ENCODE measurements at regions not wholly inside any gene's neighbourhood (a gene's known extent, or its start where the extent isn't known, plus 50 kb on each side); places are given as distances from the start of the nearest gene placed in this dataset.
"Not testable (repeated sequence)": the region's sequence is repeated elsewhere in the genome, so short reads cannot be mapped to it uniquely, and the experiment has no call there.

GRCh38 chr5:122515210-122515609 lies 203.2 kb downstream of the SNCAIP start:
- not testable (repeated sequence) for TF ChIP-seq POLR2A (IDR thresholded peaks at IDR 0.05; ENCODE audit: low read length); GATA1 (IDR thresholded peaks at IDR 0.05; ENCODE audit: low read depth, low read length)

All from erythroblast (primary cell).